ENCODE measurements at regions not wholly inside any gene's neighbourhood (a gene's known extent, or its start where the extent isn't known, plus 50 kb on each side); places are given as distances from the start of the nearest gene placed in this dataset.

- TF ChIP-seq ZNF592 (IDR thresholded peaks at IDR 0.05) (0 out of 2 replicates have a peak, but pooled peaks have one; percentile 30), DMBX1 (CRISPR knock-in tag; IDR thresholded peaks at IDR 0.05; ENCODE audit: borderline replicate concordance) (peak; percentile 59; the same call in 1 of the 2 replicates), ARID1B (IDR thresholded peaks at IDR 0.05) (peak; percentile 10; the same call in 1 of the 2 replicates)
Measured at GRCh38 chr12:31876568-31877424, 82.4 kb upstream of the RESF1 start (continued).

- Histone ChIP-seq H3K27ac (ENCODE audit: extremely low read depth, low read depth, low read length) (no peak overlapping the region), H3K9me3 (replicated peaks; ENCODE audit: control insufficient read depth, insufficient read depth, low read depth, low read length) (no peaks in the 10 kb centered on the region), H4K20me1 (replicated peaks; ENCODE audit: control insufficient read depth, insufficient read depth, low read length) (no peaks in the 10 kb centered on the region), H3K4me2 (ENCODE audit: insufficient read depth, low read length) (no peak overlapping the region), H3K4me1 (replicated peaks in 1 of 2; ENCODE audit: control insufficient read depth in 2 of 2, insufficient read depth in 2 of 2, low read length in 2 of 2) (peaks cover 0 to 12% of the 10 kb centered on the region in 2 experiments; a peak in 3 of 5 replicates), H2AFZ (ENCODE audit: low read depth, low read length) (peak overlapping the region; percentile 86; the same call in 1 of the 2 replicates), H3K4me3 (no peak overlapping the region), H3K36me3 (ENCODE audit: control insufficient read depth, insufficient read depth, low read length) (no peaks in the 10 kb centered on the region), H3K27me3 (ENCODE audit: control insufficient read depth in 2 of 2, insufficient read depth in 2 of 2, low read length in 2 of 2) (no peaks in the 10 kb centered on the region), H3K79me2 (ENCODE audit: control insufficient read depth, insufficient read depth, low read length) (no peaks in the 10 kb centered on the region), H3K9me1 (ENCODE audit: control insufficient read depth, insufficient read depth, low read length) (no peaks in the 10 kb centered on the region), H3K9ac (ENCODE audit: insufficient read depth in 1 of 2, low read depth in 2 of 2, low read length in 2 of 2) (no peak overlapping the region)
- FAIRE-seq (no peak), ATAC-seq (no peak), DNase-seq (ENCODE audit: extremely low read depth in 1 of 4, low spot score in 3 of 4) (no peak)
- ChIA-PET POLR2A (no interaction called here), CTCF (ENCODE audit: low intra/inter-chr PET ratio) (no interaction called here)
- TF ChIP-seq UBTF (IDR thresholded peaks at IDR 0.05; ENCODE audit: borderline replicate concordance in 1 of 2, low read depth in 2 of 2, low read length in 2 of 2) (no peak), YY1 (IDR thresholded peaks at IDR 0.05; ENCODE audit: borderline replicate concordance in 1 of 3, control insufficient read depth in 1 of 3, extremely low read depth in 1 of 3, insufficient read depth in 3 of 3, insufficient read length in 1 of 3, insufficient replicate concordance in 2 of 3, low read depth in 1 of 3, low read length in 2 of 3) (peak in 1 of 3 experiments; percentile 57)
- BruUV-seq (replicated peaks) = no TSS peak
- in situ Hi-C loops (cut with MboI) (no loop called here), intact Hi-C loops (cut with micrococcal nuclease) (no loop called here)
- WGBS (ENCODE audit: insufficient coverage, low coverage, missing lambda C conversion rate) = 94% methylated on average over 8 of the region's 8 CpGs
Measured at GRCh38 chr12:31875609-31875964, 83.6 kb upstream of the RESF1 start.

Data from K562 (cell line).